HEK293 (cell line): ENCODE measurements at regions not wholly inside any gene's neighbourhood (a gene's known extent, or its start where the extent isn't known, plus 50 kb on each side); places are given as distances from the start of the nearest gene placed in this dataset.

ENCODE experiments used
- CTCF ChIA-PET: fragments of 350-600 bp; formaldehyde crosslinking; extraction: SDS; loops from one replicate; lab custom pipeline; 2021; ENCODE audit warnings: antibody characterized with exemption; lab: Yijun Ruan, JAX
- POLR2A ChIA-PET: fragments of 300-600 bp; formaldehyde crosslinking; extraction: SDS; loops from one replicate; lab custom pipeline; 2020; ENCODE audit warnings: antibody characterized with exemption, inconsistent platforms; lab: Yijun Ruan, JAX
- H3K27ac ChIP-seq: fragments of 200-500 bp; sonication (Bioruptor generic); 2 replicates; pipeline ENCODE4 v1.5.1; 2014; ENCODE audit warnings: low read depth, low read length, control low read depth, inconsistent platforms; ENCODE audit errors: extremely low read depth
- H3K36me3 ChIP-seq, 2 experiments: fragments of 200-500 bp in 1 of 2; sonication (Bioruptor generic) in 1 of 2; 1 replicate in 1 of 2; 2 replicates in 1 of 2; pipeline ENCODE4 v1.5.1; 2014 to 2017; ENCODE audit warnings: inconsistent platforms in 2 of 2, low read length in 2 of 2; ENCODE audit not compliant: control insufficient read depth in 2 of 2, insufficient read depth in 1 of 2
- H3K4me1 ChIP-seq: fragments of 200-500 bp; sonication (Bioruptor generic); 2 replicates; pipeline ENCODE4 v1.5.1; 2014; ENCODE audit warnings: mild to moderate bottlenecking, low read length, inconsistent platforms; ENCODE audit not compliant: control insufficient read depth, insufficient read depth
- H3K4me3 ChIP-seq: 2 replicates; pipeline ENCODE4 v1.5.1; 2011; ENCODE audit warnings: low read depth, mild to moderate bottlenecking, control low read depth, low read length, moderate library complexity
- H3K9me3 ChIP-seq: fragments of 200-500 bp; sonication (Bioruptor generic); 2 replicates; pipeline ENCODE4 v1.5.1; 2014; ENCODE audit warnings: low read depth, low read length, inconsistent platforms; ENCODE audit not compliant: control insufficient read depth, insufficient read depth
- GLIS2 ChIP-seq: fragments of 450-650 bp; formaldehyde crosslinking; IDR thresholded peaks from 2 replicates; pipeline ENCODE4 v1.5.1; 2016; ENCODE audit warnings: missing biosample characterization, missing genetic modification characterization
- TCF7L2 ChIP-seq: IDR thresholded peaks from 2 replicates; pipeline ENCODE4 v1.6.1; 2011; ENCODE audit warnings: low read depth, mild to moderate bottlenecking, inconsistent platforms, low read length, moderate library complexity, borderline replicate concordance
- YY2 ChIP-seq: fragments of 450-650 bp; formaldehyde crosslinking; IDR thresholded peaks from 2 replicates; pipeline ENCODE4 v1.5.1; 2016; ENCODE audit warnings: missing biosample characterization, missing genetic modification characterization
- ZBTB48 ChIP-seq: fragments of 450-650 bp; formaldehyde crosslinking; IDR thresholded peaks from 2 replicates; pipeline ENCODE4 v1.5.1; 2016; ENCODE audit warnings: missing biosample characterization, missing genetic modification characterization
- ZBTB49 ChIP-seq: fragments of 450-650 bp; formaldehyde crosslinking; IDR thresholded peaks from 2 replicates; pipeline ENCODE4 v1.5.1; 2016; ENCODE audit warnings: missing biosample characterization, missing genetic modification characterization, low read depth
- ZFP69B ChIP-seq: fragments of 450-650 bp; formaldehyde crosslinking; IDR thresholded peaks from 2 replicates; pipeline ENCODE4 v1.5.1; 2016; ENCODE audit warnings: missing biosample characterization, missing genetic modification characterization
- ZNF114 ChIP-seq: fragments of 450-650 bp; formaldehyde crosslinking; IDR thresholded peaks from 2 replicates; pipeline ENCODE4 v1.5.0; 2017; ENCODE audit warnings: missing biosample characterization, missing genetic modification characterization
- ZNF132 ChIP-seq: fragments of 450-650 bp; formaldehyde crosslinking; IDR thresholded peaks from 2 replicates; pipeline ENCODE4 v1.5.1; 2017; ENCODE audit warnings: missing biosample characterization, missing genetic modification characterization, borderline replicate concordance
- ZNF18 ChIP-seq: fragments of 450-650 bp; formaldehyde crosslinking; IDR thresholded peaks from 2 replicates; pipeline ENCODE4 v1.5.1; 2016; ENCODE audit warnings: missing biosample characterization, missing genetic modification characterization
- ZNF2 ChIP-seq: fragments of 450-650 bp; formaldehyde crosslinking; IDR thresholded peaks from 2 replicates; pipeline ENCODE4 v1.5.1; 2016; ENCODE audit warnings: missing biosample characterization, missing genetic modification characterization
- ZNF26 ChIP-seq: fragments of 450-650 bp; formaldehyde crosslinking; IDR thresholded peaks from 2 replicates; pipeline ENCODE4 v1.5.1; 2016; ENCODE audit warnings: missing biosample characterization, missing genetic modification characterization
- ZNF266 ChIP-seq: fragments of 450-650 bp; formaldehyde crosslinking; IDR thresholded peaks from 2 replicates; pipeline ENCODE4 v1.5.1; 2016; ENCODE audit warnings: missing biosample characterization, missing genetic modification characterization, low read depth
- ZNF391 ChIP-seq: fragments of 450-650 bp; formaldehyde crosslinking; IDR thresholded peaks from 2 replicates; pipeline ENCODE4 v1.5.1; 2016; ENCODE audit warnings: low read depth, missing biosample characterization, missing genetic modification characterization, borderline replicate concordance
- ZNF404 ChIP-seq: fragments of 450-650 bp; formaldehyde crosslinking; IDR thresholded peaks from 2 replicates; pipeline ENCODE4 v1.5.1; 2017; ENCODE audit warnings: missing biosample characterization, missing genetic modification characterization
- ZNF426 ChIP-seq: fragments of 450-650 bp; formaldehyde crosslinking; IDR thresholded peaks from 2 replicates; pipeline ENCODE4 v1.5.1; 2017; ENCODE audit warnings: missing biosample characterization, missing genetic modification characterization, mild to moderate bottlenecking, inconsistent platforms, moderate library complexity
- ZNF596 ChIP-seq: fragments of 450-650 bp; IDR thresholded peaks from 2 replicates; pipeline ENCODE4 v1.5.0; 2018; ENCODE audit warnings: missing biosample characterization, mild to moderate bottlenecking, missing genetic modification characterization, moderate library complexity
- ZNF677 ChIP-seq: fragments of 450-650 bp; IDR thresholded peaks from 2 replicates; pipeline ENCODE4 v1.5.0; 2018; ENCODE audit warnings: missing biosample characterization, mild to moderate bottlenecking, missing genetic modification characterization, moderate library complexity
- ZNF707 ChIP-seq: fragments of 450-650 bp; formaldehyde crosslinking; IDR thresholded peaks from 2 replicates; pipeline ENCODE4 v1.5.1; 2016; ENCODE audit warnings: missing biosample characterization, missing genetic modification characterization
- TF ChIP-seq, protein P1 (sequence below): fragments of 450-650 bp; formaldehyde crosslinking; IDR thresholded peaks from 2 replicates; pipeline ENCODE4 v1.5.1; 2016; ENCODE audit warnings: missing biosample characterization, missing genetic modification characterization
- TF ChIP-seq, protein P2 (sequence below): fragments of 450-650 bp; formaldehyde crosslinking; conservative IDR thresholded peaks from 2 replicates; pipeline ENCODE4 v1.5.1; 2016; ENCODE audit warnings: low read depth, missing biosample characterization, missing genetic modification characterization
- TF ChIP-seq, protein P3 (sequence below): fragments of 450-650 bp; formaldehyde crosslinking; IDR thresholded peaks from 2 replicates; pipeline ENCODE4 v1.5.1; 2016; ENCODE audit warnings: missing biosample characterization, missing genetic modification characterization

DNA sequence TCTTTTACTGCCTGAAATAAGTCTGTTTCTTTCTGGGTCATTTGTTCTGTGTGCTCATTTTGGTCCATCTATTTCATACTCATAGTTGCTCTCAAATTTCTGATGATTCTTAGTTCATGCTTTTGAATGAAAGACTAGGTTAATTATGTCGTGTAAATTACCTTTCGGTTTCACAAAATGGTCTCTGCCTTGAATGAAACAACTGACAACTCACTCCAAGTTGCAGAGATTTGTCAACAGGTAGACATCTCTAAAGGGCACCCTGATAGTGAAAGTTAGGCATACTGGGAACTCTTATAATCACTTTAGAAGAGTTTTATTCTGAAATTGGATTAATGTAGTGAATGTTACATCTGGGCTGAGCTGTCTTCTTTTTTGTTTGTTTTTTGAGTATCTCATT, 726.9 kb downstream of the PDHA2 start:
- ChIA-PET POLR2A (no interaction called here), CTCF (no interaction called here)
- TF ChIP-seq ZNF677 (tag by site-specific recombination) (no peak), ZBTB48 (tag by site-specific recombination) (no peak), ZNF596 (tag by site-specific recombination) (no peak), ZNF404 (tag by site-specific recombination) (no peak), ZNF426 (tag by site-specific recombination) (no peak)
- TF ChIP-seq, protein P1, sequence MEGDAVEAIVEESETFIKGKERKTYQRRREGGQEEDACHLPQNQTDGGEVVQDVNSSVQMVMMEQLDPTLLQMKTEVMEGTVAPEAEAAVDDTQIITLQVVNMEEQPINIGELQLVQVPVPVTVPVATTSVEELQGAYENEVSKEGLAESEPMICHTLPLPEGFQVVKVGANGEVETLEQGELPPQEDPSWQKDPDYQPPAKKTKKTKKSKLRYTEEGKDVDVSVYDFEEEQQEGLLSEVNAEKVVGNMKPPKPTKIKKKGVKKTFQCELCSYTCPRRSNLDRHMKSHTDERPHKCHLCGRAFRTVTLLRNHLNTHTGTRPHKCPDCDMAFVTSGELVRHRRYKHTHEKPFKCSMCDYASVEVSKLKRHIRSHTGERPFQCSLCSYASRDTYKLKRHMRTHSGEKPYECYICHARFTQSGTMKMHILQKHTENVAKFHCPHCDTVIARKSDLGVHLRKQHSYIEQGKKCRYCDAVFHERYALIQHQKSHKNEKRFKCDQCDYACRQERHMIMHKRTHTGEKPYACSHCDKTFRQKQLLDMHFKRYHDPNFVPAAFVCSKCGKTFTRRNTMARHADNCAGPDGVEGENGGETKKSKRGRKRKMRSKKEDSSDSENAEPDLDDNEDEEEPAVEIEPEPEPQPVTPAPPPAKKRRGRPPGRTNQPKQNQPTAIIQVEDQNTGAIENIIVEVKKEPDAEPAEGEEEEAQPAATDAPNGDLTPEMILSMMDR (tag by site-specific recombination) = no peak
- Histone ChIP-seq H3K36me3 (no peaks in the 10 kb centered on the region), H3K9me3 (no peaks in the 10 kb centered on the region), H3K27ac (no peak overlapping the region), H3K4me1 (no peaks in the 10 kb centered on the region), H3K4me3 (no peak overlapping the region)

- no peaks in the 10 kb centered on the region for H3K9me3 ChIP-seq
- no peak overlapping the region for H3K27ac ChIP-seq
- H3K36me3 ChIP-seq = no peaks in the 10 kb centered on the region
- CTCF ChIA-PET = no interaction called here
- TF ChIP-seq ZNF26 (no peak), ZBTB49 (tag by site-specific recombination) (no peak), GLIS2 (tag by site-specific recombination) (no peak), ZNF707 (tag by site-specific recombination) (no peak), ZNF18 (tag by site-specific recombination) (no peak), ZNF114 (tag by site-specific recombination) (no peak), TCF7L2 (no peak), ZNF391 (tag by site-specific recombination) (no peak), YY2 (tag by site-specific recombination) (no peak), ZNF2 (tag by site-specific recombination) (no peak), ZFP69B (no peak), ZNF132 (tag by site-specific recombination) (no peak), ZNF266 (tag by site-specific recombination) (no peak)
- TF ChIP-seq, protein P2, sequence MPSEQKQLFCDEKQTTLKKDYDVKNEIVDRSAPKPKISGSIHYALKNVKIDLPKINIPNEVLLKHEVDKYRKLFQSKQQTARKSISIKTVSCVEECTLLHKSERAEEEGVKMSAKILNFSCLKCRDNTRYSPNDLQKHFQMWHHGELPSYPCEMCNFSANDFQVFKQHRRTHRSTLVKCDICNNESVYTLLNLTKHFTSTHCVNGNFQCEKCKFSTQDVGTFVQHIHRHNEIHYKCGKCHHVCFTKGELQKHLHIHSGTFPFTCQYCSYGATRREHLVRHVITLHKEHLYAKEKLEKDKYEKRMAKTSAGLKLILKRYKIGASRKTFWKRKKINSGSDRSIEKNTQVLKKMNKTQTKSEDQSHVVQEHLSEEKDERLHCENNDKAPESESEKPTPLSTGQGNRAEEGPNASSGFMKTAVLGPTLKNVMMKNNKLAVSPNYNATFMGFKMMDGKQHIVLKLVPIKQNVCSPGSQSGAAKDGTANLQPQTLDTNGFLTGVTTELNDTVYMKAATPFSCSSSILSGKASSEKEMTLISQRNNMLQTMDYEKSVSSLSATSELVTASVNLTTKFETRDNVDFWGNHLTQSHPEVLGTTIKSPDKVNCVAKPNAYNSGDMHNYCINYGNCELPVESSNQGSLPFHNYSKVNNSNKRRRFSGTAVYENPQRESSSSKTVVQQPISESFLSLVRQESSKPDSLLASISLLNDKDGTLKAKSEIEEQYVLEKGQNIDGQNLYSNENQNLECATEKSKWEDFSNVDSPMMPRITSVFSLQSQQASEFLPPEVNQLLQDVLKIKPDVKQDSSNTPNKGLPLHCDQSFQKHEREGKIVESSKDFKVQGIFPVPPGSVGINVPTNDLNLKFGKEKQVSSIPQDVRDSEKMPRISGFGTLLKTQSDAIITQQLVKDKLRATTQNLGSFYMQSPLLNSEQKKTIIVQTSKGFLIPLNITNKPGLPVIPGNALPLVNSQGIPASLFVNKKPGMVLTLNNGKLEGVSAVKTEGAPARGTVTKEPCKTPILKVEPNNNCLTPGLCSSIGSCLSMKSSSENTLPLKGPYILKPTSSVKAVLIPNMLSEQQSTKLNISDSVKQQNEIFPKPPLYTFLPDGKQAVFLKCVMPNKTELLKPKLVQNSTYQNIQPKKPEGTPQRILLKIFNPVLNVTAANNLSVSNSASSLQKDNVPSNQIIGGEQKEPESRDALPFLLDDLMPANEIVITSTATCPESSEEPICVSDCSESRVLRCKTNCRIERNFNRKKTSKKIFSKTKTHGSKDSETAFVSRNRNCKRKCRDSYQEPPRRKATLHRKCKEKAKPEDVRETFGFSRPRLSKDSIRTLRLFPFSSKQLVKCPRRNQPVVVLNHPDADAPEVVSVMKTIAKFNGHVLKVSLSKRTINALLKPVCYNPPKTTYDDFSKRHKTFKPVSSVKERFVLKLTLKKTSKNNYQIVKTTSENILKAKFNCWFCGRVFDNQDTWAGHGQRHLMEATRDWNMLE (tag by site-specific recombination) = no peak
- TF ChIP-seq, protein P3, sequence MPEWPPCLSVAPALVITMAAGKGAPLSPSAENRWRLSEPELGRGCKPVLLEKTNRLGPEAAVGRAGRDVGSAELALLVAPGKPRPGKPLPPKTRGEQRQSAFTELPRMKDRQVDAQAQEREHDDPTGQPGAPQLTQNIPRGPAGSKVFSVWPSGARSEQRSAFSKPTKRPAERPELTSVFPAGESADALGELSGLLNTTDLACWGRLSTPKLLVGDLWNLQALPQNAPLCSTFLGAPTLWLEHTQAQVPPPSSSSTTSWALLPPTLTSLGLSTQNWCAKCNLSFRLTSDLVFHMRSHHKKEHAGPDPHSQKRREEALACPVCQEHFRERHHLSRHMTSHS = no peak
- no peak overlapping the region for H3K4me3 ChIP-seq
- POLR2A ChIA-PET = no interaction called here
- H3K4me1 ChIP-seq = no peaks in the 10 kb centered on the region
These were observed 745.4 kb downstream of the PDHA2 start for GRCh38 chr4:96585304-96585703.
